HepG2 (cell line): ENCODE measurements at regions not wholly inside any gene's neighbourhood (a gene's known extent, or its start where the extent isn't known, plus 50 kb on each side); places are given as distances from the start of the nearest gene placed in this dataset.

Experiments
- ATAC-seq: fragments of 200-7000 bp; cut with Tn5 transposase; 3 replicates; pipeline ENCODE4 v1.9.1; 2020; ENCODE audit warnings: mild to moderate bottlenecking, moderate library complexity
- BruUV-seq: library from RNA; stranded (reverse); fragments of 400-500 nt; replicated peaks from 2 replicates; lab custom pipeline; 2021; lab: Mats Ljungman, UMichigan
- CTCF ChIA-PET: fragments of 300-600 bp; formaldehyde crosslinking; extraction: SDS; loops from one replicate; lab custom pipeline; 2021; ENCODE audit warnings: low total read pairs, inconsistent platforms, low intra/inter-chr PET ratio; lab: Yijun Ruan, JAX
- POLR2A ChIA-PET: fragments of 350-600 bp; sonication (Branson Sonifier 250); formaldehyde crosslinking; loops from one replicate; lab custom pipeline; 2020; ENCODE audit warnings: antibody characterized with exemption, inconsistent platforms; lab: Yijun Ruan, JAX
- DNase-seq: peaks from one replicate; pipeline ENCODE4 v3.0.0-alpha.2; 2015; ENCODE audit warnings: low spot score
- FAIRE-seq: peaks from 3 replicates; lab custom pipeline; 2011; peaks lifted over from hg19 to GRCh38; lab: Jason Lieb, UNC
- H2AFZ ChIP-seq: one replicate; pipeline ENCODE4 v1.6.1; 2011; ENCODE audit warnings: low read length, inconsistent platforms
- H3K27ac ChIP-seq: fragments of 300-600 bp; 3 replicates; pipeline ENCODE4 v1.8.0; 2011; ENCODE audit warnings: mixed run types, mild to moderate bottlenecking, mixed read lengths, low read length, inconsistent platforms; ENCODE audit not compliant: insufficient read depth; ENCODE audit errors: extremely low read length
- H3K27me3 ChIP-seq, 2 experiments: fragments of 200-600 bp in 1 of 2; 2 replicates in 1 of 2; 3 replicates in 1 of 2; pipeline versions ENCODE4 v1.6.0 to v1.8.0; 2011; ENCODE audit warnings: low read length in 2 of 2, mild to moderate bottlenecking in 2 of 2, moderate library complexity in 2 of 2, inconsistent platforms in 1 of 2; ENCODE audit not compliant: insufficient read depth in 2 of 2, control insufficient read depth in 1 of 2
- H3K36me3 ChIP-seq, 2 experiments: fragments of 200-600 bp in 1 of 2; replicated peaks in 1 of 2; 2 replicates in 1 of 2; 3 replicates in 1 of 2; pipeline versions ENCODE4 v1.5.1 to v1.8.0; 2011; ENCODE audit warnings: low read length in 2 of 2, inconsistent platforms in 1 of 2; ENCODE audit not compliant: insufficient read depth in 2 of 2, control insufficient read depth in 1 of 2
- H3K4me1 ChIP-seq: 2 replicates; pipeline ENCODE4 v1.5.1; 2012; ENCODE audit warnings: low read length, inconsistent platforms; ENCODE audit not compliant: insufficient read depth
- H3K4me2 ChIP-seq: 2 replicates; pipeline ENCODE4 v1.6.0; 2011; ENCODE audit warnings: low read depth, low read length, inconsistent platforms
- H3K4me3 ChIP-seq, 3 experiments: fragments of 200-600 bp in 1 of 3; sonication (generic), shearing (Covaris generic) in 1 of 3; replicated peaks in 1 of 3; 2 replicates each; pipeline ENCODE4 v1.5.1; 2011 to 2016; ENCODE audit warnings: low read length in 3 of 3, inconsistent platforms in 2 of 3, low read depth in 2 of 3, mild to moderate bottlenecking in 2 of 3, control low read depth in 1 of 3, mixed read lengths in 1 of 3; ENCODE audit not compliant: insufficient read depth in 1 of 3
- H3K79me2 ChIP-seq: one replicate; pipeline ENCODE4 v1.6.1; 2011; ENCODE audit warnings: low read length, inconsistent platforms; ENCODE audit not compliant: insufficient read depth
- H3K9ac ChIP-seq: 2 replicates; pipeline ENCODE4 v1.6.0; 2011; ENCODE audit warnings: mild to moderate bottlenecking, low read depth, low read length, inconsistent platforms; ENCODE audit not compliant: insufficient read depth
- H3K9me3 ChIP-seq: 2 replicates; pipeline ENCODE4 v1.5.1; 2012; ENCODE audit warnings: mild to moderate bottlenecking, low read length
- H4K20me1 ChIP-seq: 2 replicates; pipeline ENCODE4 v1.6.0; 2011; ENCODE audit warnings: inconsistent platforms, mild to moderate bottlenecking, low read length, moderate library complexity; ENCODE audit not compliant: insufficient read depth
- DDIT3 ChIP-seq: sonication (generic); formaldehyde crosslinking; IDR thresholded peaks from 2 replicates; pipeline ENCODE4 v1.4.0; 2020; ENCODE audit warnings: mild to moderate bottlenecking, missing genetic modification reagents
- DNMT3B ChIP-seq: conservative IDR thresholded peaks from 2 replicates; pipeline ENCODE4 v1.6.1; 2016; ENCODE audit warnings: missing biosample characterization, control low read depth
- FOXK2 ChIP-seq: fragments of 450-650 bp; IDR thresholded peaks from 2 replicates; pipeline ENCODE4 v1.6.1; 2016
- GATAD2A ChIP-seq: IDR thresholded peaks from 2 replicates; pipeline ENCODE4 v1.6.1; 2016
- HOXA3 ChIP-seq: sonication (generic); formaldehyde crosslinking; IDR thresholded peaks from 2 replicates; pipeline ENCODE4 v1.5.0; 2020; ENCODE audit warnings: missing genetic modification reagents
- RNF219 ChIP-seq: sonication (generic); formaldehyde crosslinking; IDR thresholded peaks from 2 replicates; pipeline ENCODE4 v1.5.0; 2020; ENCODE audit warnings: mild to moderate bottlenecking, missing genetic modification reagents
- RXRB ChIP-seq: IDR thresholded peaks from 2 replicates; pipeline ENCODE4 v1.6.1; 2016; ENCODE audit warnings: borderline replicate concordance, missing genetic modification reagents, missing compliant biosample characterization
- SMAD1 ChIP-seq: sonication (generic); formaldehyde crosslinking; IDR thresholded peaks from 2 replicates; pipeline ENCODE4 v1.4.0; 2020; ENCODE audit warnings: missing genetic modification reagents, low read depth, mild to moderate bottlenecking, borderline replicate concordance
- SOX5 ChIP-seq: IDR thresholded peaks from 2 replicates; pipeline ENCODE4 v1.6.1; 2016; ENCODE audit warnings: borderline replicate concordance
- ZBTB43 ChIP-seq: sonication (generic); formaldehyde crosslinking; conservative IDR thresholded peaks from 2 replicates; pipeline ENCODE4 v1.4.0; 2020; ENCODE audit warnings: missing genetic modification reagents
- ZBTB7B ChIP-seq: sonication (generic); formaldehyde crosslinking; IDR thresholded peaks from 2 replicates; pipeline ENCODE4 v1.4.0; 2020; ENCODE audit warnings: missing genetic modification reagents
- ZNF251 ChIP-seq: sonication (generic); formaldehyde crosslinking; IDR thresholded peaks from 2 replicates; pipeline ENCODE4 v1.9.0; 2021; ENCODE audit warnings: mild to moderate bottlenecking, missing genetic modification reagents
- ZNF260 ChIP-seq: sonication (generic); formaldehyde crosslinking; IDR thresholded peaks from 2 replicates; pipeline ENCODE4 v1.4.0; 2020; ENCODE audit warnings: missing genetic modification reagents, low read depth, mild to moderate bottlenecking, borderline replicate concordance
- ZNF329 ChIP-seq: sonication (generic); formaldehyde crosslinking; IDR thresholded peaks from 2 replicates; pipeline ENCODE4 v1.9.0; 2021; ENCODE audit warnings: low read depth, mild to moderate bottlenecking, missing genetic modification reagents
- ZNF430 ChIP-seq: sonication (generic); formaldehyde crosslinking; IDR thresholded peaks from 2 replicates; pipeline ENCODE4 v1.9.0; 2021; ENCODE audit warnings: mild to moderate bottlenecking, missing genetic modification reagents
- ZNF431 ChIP-seq: sonication (generic); formaldehyde crosslinking; IDR thresholded peaks from 2 replicates; pipeline ENCODE4 v1.9.0; 2022; ENCODE audit warnings: missing genetic modification reagents, low read depth, mild to moderate bottlenecking, borderline replicate concordance
- ZNF567 ChIP-seq: sonication (generic); formaldehyde crosslinking; IDR thresholded peaks from 2 replicates; pipeline ENCODE4 v1.8.1; 2023; ENCODE audit warnings: mild to moderate bottlenecking, missing genetic modification reagents, borderline replicate concordance
- ZNF614 ChIP-seq: IDR thresholded peaks from 2 replicates; pipeline ENCODE4 v1.6.1; 2018; ENCODE audit warnings: missing biosample characterization, missing genetic modification reagents, inconsistent platforms, borderline replicate concordance
- WGBS: methylation state at CpG from one replicate; pipeline ENCODE4 v1.1.6; 2017; ENCODE audit warnings: low lambda C conversion rate; 5-methylcytosine and 5-hydroxymethylcytosine counted together
- in situ Hi-C: cut with HindIII; loops from 2 replicates; pipeline ENCODE4 v1.10.0; 2017; ENCODE audit warnings: low pct_unique_long_range_greater_than_20kb; ENCODE audit not compliant: extremely low pct_ligation_motif_present
- intact Hi-C: fragments of 100-400 bp; cut with micrococcal nuclease; formaldehyde crosslinking; loops from one replicate; pipeline ENCODE4 v1.10.0; 2022; ENCODE audit not compliant: unreplicated experiment

GRCh38 chr13:50339271-50339670 is 324.0 kb downstream of the KCNRG start (continued):
- TF ChIP-seq RNF219 (no peak), FOXK2 (no peak), HOXA3 (CRISPR knock-in tag) (no peak), ZNF431 (CRISPR knock-in tag) (no peak), SMAD1 (CRISPR knock-in tag) (no peak), RXRB (no peak), ZNF567 (CRISPR knock-in tag) (no peak), ZNF251 (CRISPR knock-in tag) (no peak), DNMT3B (CRISPR knock-in tag) (no peak), ZBTB7B (CRISPR knock-in tag) (no peak)

- H3K9me3 ChIP-seq = no peaks in the 10 kb centered on the region
- no peak overlapping the region for H3K27ac ChIP-seq
- 96% methylated on average over 4 of the region's 4 CpGs for WGBS
- H4K20me1 ChIP-seq = peaks cover 7% of the 10 kb centered on the region; the same call in 1 of the 2 replicates
- DNase-seq (no peak), FAIRE-seq (no peak), ATAC-seq (no peak)
- ChIA-PET POLR2A (no interaction called here), CTCF (no interaction called here)
- H3K4me1 ChIP-seq = peaks cover 16% of the 10 kb centered on the region
- no peak overlapping the region for H2AFZ ChIP-seq
- 0 out of 5 replicates have a peak, but pooled peaks cover 2 to 6% of the 10 kb centered on the region in 2 experiments for H3K36me3 ChIP-seq
- in situ Hi-C loops = no loop called here
- no TSS peak for BruUV-seq
- H3K79me2 ChIP-seq = no peaks in the 10 kb centered on the region
- no peak overlapping the region for H3K9ac ChIP-seq
- no peaks in the 10 kb centered on the region for H3K27me3 ChIP-seq
- intact Hi-C loops = no loop called here
- no peak overlapping the region for H3K4me3 ChIP-seq
- H3K4me2 ChIP-seq = no peak overlapping the region
- TF ChIP-seq SOX5 (CRISPR knock-in tag) (no peak), ZNF430 (CRISPR knock-in tag) (no peak), ZNF329 (CRISPR knock-in tag) (no peak), DDIT3 (CRISPR knock-in tag) (no peak), ZNF260 (CRISPR knock-in tag) (no peak), GATAD2A (no peak), ZBTB43 (no peak), ZNF614 (CRISPR knock-in tag) (no peak)
Measured at GRCh38 chr13:50340146-50340545, 324.9 kb downstream of the KCNRG start.
